ENCODE measurements at regions not wholly inside any gene's neighbourhood (a gene's known extent, or its start where the extent isn't known, plus 50 kb on each side); places are given as distances from the start of the nearest gene placed in this dataset.

DNA sequence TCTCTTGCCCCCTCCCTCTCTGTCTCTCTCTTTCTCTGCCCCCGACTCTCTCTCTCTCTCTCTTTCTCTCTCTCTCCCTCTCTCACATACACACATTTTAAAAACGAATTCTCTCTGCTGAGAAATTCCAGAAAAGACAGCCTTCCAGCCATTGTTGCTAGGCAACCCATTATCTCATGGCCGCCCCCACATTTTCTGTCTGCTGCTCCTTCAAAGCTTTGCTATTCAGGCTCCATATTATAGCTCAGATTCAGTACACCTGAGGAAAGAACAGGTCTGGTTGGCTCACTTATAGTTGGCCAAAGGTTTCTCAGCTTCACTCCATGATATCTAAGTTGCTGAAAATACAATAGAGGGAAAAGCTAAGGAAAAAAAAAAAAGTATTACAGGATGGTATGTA lies 174.4 kb upstream of the RADX start:
- CTCF ChIA-PET = no interaction called here
- POLR2A ChIA-PET = no interaction called here
- no peak overlapping the region for H3K27ac Mint-ChIP-seq
- no peak overlapping the region for H3K4me3 Mint-ChIP-seq
- no peaks in the 10 kb centered on the region for H3K9me3 Mint-ChIP-seq
- no peak for TF ChIP-seq CTCF (IDR thresholded peaks at IDR 0.05)
- no peaks in the 10 kb centered on the region for H3K4me1 Mint-ChIP-seq (ENCODE audit: low read depth)
- H3K36me3 Mint-ChIP-seq (ENCODE audit: low read depth) = no peaks in the 10 kb centered on the region
- DNase-seq = no peak
- no peak for ATAC-seq
- H3K27me3 Mint-ChIP-seq = no peaks in the 10 kb centered on the region
- intact Hi-C loops (cut with micrococcal nuclease) = no loop called here

GRCh38 chrX:106450405-106450804 lies 161.4 kb upstream of the RADX start:
- peaks cover 5% of the 10 kb centered on the region for H3K27me3 Mint-ChIP-seq
- intact Hi-C loops (cut with micrococcal nuclease) = no loop called here
- DNase-seq (no peak), ATAC-seq (no peak)
- H3K9me3 Mint-ChIP-seq = no peaks in the 10 kb centered on the region
- H3K4me1 Mint-ChIP-seq (ENCODE audit: low read depth) = no peaks in the 10 kb centered on the region
- H3K27ac Mint-ChIP-seq = no peak overlapping the region
- H3K36me3 Mint-ChIP-seq (ENCODE audit: low read depth) = no peaks in the 10 kb centered on the region
- no peak overlapping the region for H3K4me3 Mint-ChIP-seq
- TF ChIP-seq CTCF (IDR thresholded peaks at IDR 0.05) = no peak
- POLR2A ChIA-PET = no interaction called here
- CTCF ChIA-PET = no interaction called here

- Mint-ChIP-seq H3K27ac (no peak overlapping the region), H3K4me3 (no peak overlapping the region), H3K4me1 (ENCODE audit: low read depth) (no peaks in the 10 kb centered on the region), H3K36me3 (ENCODE audit: low read depth) (no peaks in the 10 kb centered on the region), H3K27me3 (peaks cover 1% of the 10 kb centered on the region), H3K9me3 (no peaks in the 10 kb centered on the region)
- intact Hi-C loops (cut with micrococcal nuclease) = no loop called here
- ATAC-seq (peak; percentile 24), DNase-seq (no peak)
- TF ChIP-seq CTCF (IDR thresholded peaks at IDR 0.05) = no peak
- POLR2A ChIA-PET = no interaction called here
- CTCF ChIA-PET = no interaction called here
Measured at GRCh38 chrX:106451933-106452332, 159.8 kb upstream of the RADX start.

GRCh38 chrX:106454991-106455390 lies 156.8 kb upstream of the RADX start:
- TF ChIP-seq CTCF (IDR thresholded peaks at IDR 0.05) = no peak
- Mint-ChIP-seq H3K27me3 (peaks cover 1% of the 10 kb centered on the region), H3K9me3 (no peaks in the 10 kb centered on the region), H3K4me3 (no peak overlapping the region), H3K4me1 (ENCODE audit: low read depth) (no peaks in the 10 kb centered on the region), H3K27ac (no peak overlapping the region), H3K36me3 (ENCODE audit: low read depth) (no peaks in the 10 kb centered on the region)
- CTCF ChIA-PET = no interaction called here
- DNase-seq (no peak), ATAC-seq (no peak)
- intact Hi-C loops (cut with micrococcal nuclease) = no loop called here
- POLR2A ChIA-PET = no interaction called here

- TF ChIP-seq CTCF (IDR thresholded peaks at IDR 0.05) = no peak
- no peaks in the 10 kb centered on the region for H3K9me3 Mint-ChIP-seq
- H3K4me3 Mint-ChIP-seq = no peak overlapping the region
- H3K27me3 Mint-ChIP-seq = peaks cover 6% of the 10 kb centered on the region
- intact Hi-C loops (cut with micrococcal nuclease) = no loop called here
- ChIA-PET CTCF (no interaction called here), POLR2A (no interaction called here)
- H3K27ac Mint-ChIP-seq = no peak overlapping the region
- no peaks in the 10 kb centered on the region for H3K36me3 Mint-ChIP-seq (ENCODE audit: low read depth)
- no peaks in the 10 kb centered on the region for H3K4me1 Mint-ChIP-seq (ENCODE audit: low read depth)
- DNase-seq (no peak), ATAC-seq (no peak)
Measured at GRCh38 chrX:106457802-106458201, 154.0 kb upstream of the RADX start.

All from activated CD8-positive, alpha-beta T cell treated with anti-CD3 and anti-CD28 coated beads for 36 hours (primary cell).